Activated naive CD4-positive, alpha-beta T cell treated with anti-CD3 and anti-CD28 coated beads, Interleukin-2, amount 50 U/mL, for 72 hours (primary cell): ENCODE measurements at regions not wholly inside any gene's neighbourhood (a gene's known extent, or its start where the extent isn't known, plus 50 kb on each side); places are given as distances from the start of the nearest gene placed in this dataset.

Experiments used
- ATAC-seq, 2 donors: fragments of 150-1000 bp; cut with Tn5 transposase; 2 replicates each; pipeline ENCODE4 v1.10.0; 2021; ENCODE audit warnings: mild to moderate bottlenecking in 2 of 2, moderate library complexity in 2 of 2
- DNase-seq, 2 donors: peaks; one replicate each; pipeline ENCODE4 v3.0.0; 2021 to 2022; ENCODE audit warnings: low spot score in 2 of 2
- H3K27ac Mint-ChIP-seq, 2 donors: one replicate each; pipeline ENCODE4 v1.8.0; 2022; ENCODE audit warnings: mild to moderate bottlenecking in 2 of 2, mixed read lengths in 2 of 2
- H3K36me3 Mint-ChIP-seq, 2 donors: one replicate each; pipeline ENCODE4 v1.8.0; 2022; ENCODE audit warnings: mixed read lengths in 2 of 2
- H3K9me3 Mint-ChIP-seq, 2 donors: one replicate each; pipeline ENCODE4 v1.8.0; 2022; ENCODE audit warnings: mixed read lengths in 2 of 2

DNA sequence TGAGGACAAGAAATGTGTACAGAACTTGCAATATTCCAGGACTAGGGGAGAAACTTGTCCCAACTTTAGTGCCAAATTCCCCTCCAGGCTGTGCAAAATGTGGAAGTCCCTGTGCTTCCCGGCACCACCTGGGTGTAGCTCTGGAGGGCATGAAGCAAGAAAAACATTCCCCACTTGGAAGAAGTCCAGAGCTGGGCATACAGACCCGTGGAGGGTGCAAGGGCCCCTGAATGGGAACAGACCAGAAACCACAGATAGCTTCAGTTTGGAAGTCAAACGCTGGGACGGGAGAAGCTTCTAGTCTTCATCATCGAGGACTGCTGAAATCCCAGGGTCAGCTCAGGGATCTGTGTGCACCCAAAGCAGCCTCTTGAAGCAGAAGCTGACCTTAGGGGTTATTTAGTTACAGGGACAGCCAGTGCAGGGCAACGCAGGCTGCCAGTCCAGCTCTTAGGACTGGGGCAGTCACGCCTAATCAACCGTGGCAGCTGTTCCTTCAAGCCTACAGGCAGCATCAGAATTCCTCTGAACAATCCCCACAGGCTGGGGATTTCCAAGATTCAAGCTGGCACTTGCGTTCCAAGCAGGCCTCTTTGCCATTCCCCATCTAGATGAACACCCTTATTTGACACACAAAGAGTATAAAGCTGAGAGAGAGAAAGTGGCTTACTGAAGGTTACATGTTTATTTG is 269.4 kb downstream of the LOXHD1 start:
- DNase-seq (no peak), ATAC-seq (no peak)
- no peaks in the 10 kb centered on the region for H3K9me3 Mint-ChIP-seq
- no peak overlapping the region for H3K27ac Mint-ChIP-seq
- no peaks in the 10 kb centered on the region for H3K36me3 Mint-ChIP-seq

DNA sequence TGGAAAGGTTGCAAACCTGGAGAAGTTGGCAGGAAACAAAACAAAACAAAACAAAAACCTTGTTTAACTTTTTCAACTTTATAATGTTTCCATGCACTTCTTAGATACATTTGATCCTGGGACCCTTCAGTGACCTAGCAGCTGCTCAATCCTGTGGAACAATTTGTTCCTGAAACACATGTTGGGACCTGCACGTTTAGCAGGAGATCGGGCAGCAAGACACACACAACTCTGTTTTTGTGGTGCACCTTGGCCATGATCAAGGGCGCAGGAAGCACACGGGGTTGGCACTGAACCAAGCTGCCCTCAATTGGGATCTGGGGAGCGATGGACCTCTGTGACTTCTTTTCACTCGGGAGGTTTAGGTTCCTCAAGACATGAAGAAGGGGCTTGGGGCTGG is 268.7 kb downstream of the LOXHD1 start:
- Mint-ChIP-seq H3K9me3 (no peaks in the 10 kb centered on the region), H3K36me3 (no peaks in the 10 kb centered on the region), H3K27ac (no peak overlapping the region)
- DNase-seq (no peak), ATAC-seq (no peak)

DNA sequence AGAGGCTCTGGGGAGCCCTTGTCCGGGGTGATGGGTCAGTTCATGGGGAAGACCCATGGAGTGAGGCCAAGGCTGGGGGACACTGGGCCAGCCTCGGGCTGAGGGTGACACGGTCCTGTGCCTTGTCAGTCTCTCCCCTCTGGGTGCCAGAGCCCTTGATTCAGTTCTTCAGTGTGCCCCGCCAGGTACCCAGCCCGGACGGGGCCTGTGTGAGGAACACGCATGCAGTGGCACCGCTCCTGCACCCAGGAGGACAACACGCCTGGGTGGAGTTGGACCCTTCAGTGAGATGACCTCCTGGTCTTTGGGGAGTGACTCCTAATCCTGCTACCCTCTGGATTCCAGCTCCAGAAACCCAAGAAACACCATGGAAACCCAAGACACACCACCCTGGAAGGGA is 264.4 kb downstream of the LOXHD1 start:
- H3K9me3 Mint-ChIP-seq = no peaks in the 10 kb centered on the region
- no peaks in the 10 kb centered on the region for H3K36me3 Mint-ChIP-seq
- peak overlapping the region in 1 of 2 donors; percentile 47 for H3K27ac Mint-ChIP-seq
- ATAC-seq (no peak), DNase-seq (no peak)

DNA sequence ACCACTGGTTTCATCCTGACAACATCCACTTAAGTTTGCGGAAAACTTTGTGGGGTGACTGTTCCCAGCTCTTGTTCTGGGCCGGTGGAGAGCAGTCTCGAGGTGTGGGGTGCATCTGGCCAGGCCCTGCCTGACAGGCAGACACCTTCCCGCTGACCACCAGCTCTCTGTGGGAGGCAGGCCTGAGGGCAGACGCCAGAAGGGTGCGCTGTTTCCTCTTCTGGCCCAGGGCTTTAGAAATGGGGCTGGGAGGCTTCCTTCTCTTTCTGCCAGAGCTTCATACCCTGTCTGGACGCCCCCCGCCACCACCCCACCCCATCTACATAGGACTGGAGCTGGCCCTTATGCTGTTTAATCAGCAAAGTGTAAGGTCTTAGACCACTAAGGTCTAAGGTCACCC is 263.8 kb downstream of the LOXHD1 start:
- Mint-ChIP-seq H3K27ac (no peak overlapping the region), H3K9me3 (no peaks in the 10 kb centered on the region), H3K36me3 (no peaks in the 10 kb centered on the region)
- ATAC-seq = no peak
- no peak for DNase-seq

DNA sequence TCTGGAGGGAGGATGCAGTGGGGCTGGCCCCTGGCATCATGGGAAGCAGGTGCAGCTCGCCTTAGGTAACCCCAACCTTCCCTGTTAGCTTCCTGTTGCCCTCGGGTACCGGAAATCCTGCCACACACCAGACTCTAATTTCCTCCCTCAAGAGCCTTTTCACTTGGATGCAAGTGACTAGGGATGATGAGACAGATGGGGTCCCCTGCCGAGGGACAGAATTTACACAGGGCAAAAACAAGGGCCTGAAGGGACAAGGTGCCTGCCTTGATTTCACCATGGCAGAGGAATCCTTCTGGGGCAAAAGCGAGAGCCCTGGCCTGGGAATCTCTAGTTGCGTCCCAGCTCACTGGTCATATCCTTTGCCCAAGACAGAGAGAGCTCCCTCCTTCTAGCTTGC is 263.1 kb downstream of the LOXHD1 start:
- ATAC-seq (no peak), DNase-seq (no peak)
- Mint-ChIP-seq H3K9me3 (no peaks in the 10 kb centered on the region), H3K27ac (no peak overlapping the region), H3K36me3 (no peaks in the 10 kb centered on the region)

DNA sequence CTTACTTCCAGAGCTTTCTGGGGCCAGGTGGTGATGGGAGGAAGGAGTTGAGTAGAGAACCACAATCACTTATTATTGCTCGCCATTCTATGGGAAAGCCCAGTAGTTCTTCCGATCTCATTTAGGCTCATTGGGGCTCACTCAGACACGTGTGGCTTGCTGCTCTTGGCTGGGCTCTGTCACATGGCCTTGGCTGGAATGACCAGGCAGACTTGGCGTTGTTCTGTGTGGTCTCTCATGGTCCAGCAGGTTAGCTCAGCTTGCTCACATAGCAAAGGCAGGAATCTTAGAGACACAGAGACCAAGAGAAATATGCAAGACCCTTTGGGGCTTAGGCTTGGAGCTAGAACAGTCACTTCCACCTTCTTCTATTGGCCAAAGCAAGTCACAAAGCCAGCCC is 261.2 kb downstream of the LOXHD1 start:
- Mint-ChIP-seq H3K36me3 (no peaks in the 10 kb centered on the region), H3K9me3 (no peaks in the 10 kb centered on the region), H3K27ac (no peak overlapping the region)
- no peak for DNase-seq
- ATAC-seq = no peak

DNA sequence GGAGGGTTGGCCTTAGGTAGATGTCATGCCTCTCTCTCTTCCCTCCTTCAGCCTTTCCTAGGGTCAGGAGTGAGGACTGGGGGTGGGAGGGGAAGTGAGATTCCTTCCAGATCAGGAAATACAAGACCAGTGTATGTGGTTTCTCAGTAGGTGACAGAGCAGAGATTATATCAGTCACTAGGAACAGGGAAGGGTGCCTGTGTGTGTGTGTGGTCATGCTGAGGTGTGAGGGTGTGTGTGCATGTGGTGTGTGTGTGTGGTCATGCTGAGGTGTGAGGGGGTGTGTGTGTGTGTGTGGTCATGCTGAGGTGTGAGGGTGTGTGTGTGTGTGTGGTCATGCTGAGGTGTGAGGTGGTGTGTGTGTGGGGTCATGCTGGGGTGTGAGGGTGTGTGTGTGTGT is 259.8 kb downstream of the LOXHD1 start:
- DNase-seq (no peak), ATAC-seq (no peak)
- no peak overlapping the region for H3K27ac Mint-ChIP-seq
- no peaks in the 10 kb centered on the region for H3K9me3 Mint-ChIP-seq
- no peaks in the 10 kb centered on the region for H3K36me3 Mint-ChIP-seq

DNA sequence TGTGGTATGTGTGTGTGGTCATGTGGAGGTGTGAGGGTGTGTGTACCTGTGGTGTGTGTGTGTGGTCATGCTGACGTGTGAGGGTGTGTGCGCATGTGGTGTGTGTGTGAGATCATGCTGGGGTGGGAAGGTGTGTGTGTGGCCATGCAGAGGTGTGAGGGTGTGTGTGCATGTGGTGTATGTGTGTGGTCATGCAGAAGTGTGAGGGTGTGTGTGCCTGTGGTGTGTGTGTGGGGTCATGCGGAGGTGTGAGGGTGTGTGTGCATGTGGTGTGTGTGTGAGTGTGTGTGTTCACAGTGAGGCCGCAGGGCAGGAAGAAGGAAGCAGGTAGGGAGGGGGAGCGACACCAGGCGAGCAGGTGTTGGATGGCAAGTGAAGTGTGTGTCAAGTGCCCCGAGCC is 259.0 kb downstream of the LOXHD1 start:
- no peaks in the 10 kb centered on the region for H3K36me3 Mint-ChIP-seq
- no peak for ATAC-seq
- H3K9me3 Mint-ChIP-seq = no peaks in the 10 kb centered on the region
- no peak overlapping the region for H3K27ac Mint-ChIP-seq
- no peak for DNase-seq

DNA sequence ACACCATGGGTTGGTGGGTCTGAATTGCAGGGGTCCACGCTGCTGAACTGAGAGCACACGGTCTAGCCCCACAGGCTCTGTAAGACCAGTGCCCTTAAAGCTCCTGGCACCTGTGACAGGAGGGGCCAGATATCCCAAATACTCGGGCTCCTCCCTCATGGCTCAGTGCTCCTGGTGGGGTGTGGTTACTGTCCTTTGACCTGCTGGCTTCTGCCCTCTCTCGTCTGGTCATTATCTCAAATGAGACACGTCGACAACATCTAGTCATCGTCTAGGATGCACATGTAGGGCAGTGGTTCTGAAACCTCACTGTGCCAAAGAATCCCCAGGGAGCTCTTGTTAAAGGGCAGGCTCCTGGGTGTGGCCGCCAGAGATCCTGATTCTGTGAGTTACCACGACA is 258.4 kb downstream of the LOXHD1 start:
- ATAC-seq (no peak), DNase-seq (no peak)
- Mint-ChIP-seq H3K27ac (no peak overlapping the region), H3K9me3 (no peaks in the 10 kb centered on the region), H3K36me3 (no peaks in the 10 kb centered on the region)

DNA sequence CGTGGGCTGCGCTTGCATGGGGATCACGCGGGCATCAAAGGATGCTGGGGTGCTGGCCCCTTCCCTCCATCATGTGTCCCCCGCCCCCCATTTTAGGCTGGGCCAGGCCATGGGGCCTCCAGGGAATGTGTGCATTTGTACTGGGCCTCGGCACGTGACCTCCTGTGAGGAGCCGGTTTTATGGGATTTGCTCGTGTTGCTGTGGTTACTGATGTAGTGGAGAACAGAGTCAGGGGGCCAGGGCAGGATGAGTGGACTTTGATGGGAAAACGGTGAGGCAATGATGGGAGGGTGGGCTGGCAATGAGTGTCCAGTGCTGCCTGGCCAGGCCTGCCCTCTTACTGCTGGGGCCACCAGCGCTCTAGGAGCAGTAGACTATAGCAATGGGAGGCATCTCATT is 257.7 kb downstream of the LOXHD1 start:
- no peak for ATAC-seq
- peak overlapping the region in 1 of 2 donors; percentile 18 for H3K27ac Mint-ChIP-seq

DNA sequence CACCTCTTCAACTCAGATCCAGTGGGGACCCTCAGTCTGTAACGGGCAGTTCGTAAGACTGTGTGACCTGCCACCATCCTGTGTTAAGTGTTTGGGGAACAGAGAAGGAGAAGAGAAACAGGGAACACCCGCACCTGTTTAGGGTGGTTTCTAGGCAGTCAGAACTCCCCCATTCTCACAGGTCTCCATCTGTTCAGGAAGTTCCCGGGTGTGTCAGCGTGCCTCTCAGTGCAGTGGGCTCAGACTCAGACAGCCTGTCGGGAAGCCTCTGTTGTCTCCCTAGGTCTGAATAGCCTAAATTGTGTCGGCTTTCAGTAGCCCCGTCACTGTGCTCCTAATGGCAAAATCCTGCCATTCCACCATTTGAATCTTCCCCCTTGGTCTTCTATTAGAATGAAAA is 256.6 kb downstream of the LOXHD1 start:
- DNase-seq (no peak), ATAC-seq (no peak)
- no peak overlapping the region for H3K27ac Mint-ChIP-seq
- no peaks in the 10 kb centered on the region for H3K36me3 Mint-ChIP-seq
- no peaks in the 10 kb centered on the region for H3K9me3 Mint-ChIP-seq

More for the DNA sequence above, 257.7 kb downstream of the LOXHD1 start:
- Mint-ChIP-seq H3K9me3 (no peaks in the 10 kb centered on the region), H3K36me3 (no peaks in the 10 kb centered on the region)
- DNase-seq = no peak

DNA sequence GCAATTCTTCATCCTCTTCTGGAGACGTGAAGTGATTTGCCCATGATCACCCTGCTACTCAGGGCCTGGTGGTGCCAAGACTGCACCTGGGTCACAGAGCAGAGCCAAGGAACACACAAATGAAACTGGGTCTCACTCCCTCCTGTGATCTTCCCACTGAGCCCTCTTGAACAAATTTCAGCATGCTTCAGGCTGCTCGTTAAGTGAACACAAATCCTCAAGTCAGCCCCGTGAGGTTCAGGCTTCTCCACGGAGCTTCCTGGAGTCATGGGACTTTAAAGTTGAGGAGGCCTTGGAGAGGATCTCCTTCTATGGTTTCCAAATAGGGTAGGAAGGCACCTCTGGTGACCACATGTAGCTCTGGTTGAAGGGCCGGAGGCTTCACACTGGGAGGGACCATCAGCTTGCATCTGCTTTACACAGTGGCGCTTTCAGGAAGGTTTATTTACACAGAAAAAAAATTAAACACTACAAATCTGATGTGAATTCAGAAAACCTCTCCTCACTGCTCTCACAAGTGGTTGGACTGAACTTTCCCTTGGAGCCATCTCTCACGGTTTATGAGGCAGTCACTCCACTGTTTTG is 255.4 kb downstream of the LOXHD1 start:
- H3K9me3 Mint-ChIP-seq = no peaks in the 10 kb centered on the region
- H3K27ac Mint-ChIP-seq = no peak overlapping the region
- no peaks in the 10 kb centered on the region for H3K36me3 Mint-ChIP-seq
- no peak for DNase-seq
- no peak for ATAC-seq

DNA sequence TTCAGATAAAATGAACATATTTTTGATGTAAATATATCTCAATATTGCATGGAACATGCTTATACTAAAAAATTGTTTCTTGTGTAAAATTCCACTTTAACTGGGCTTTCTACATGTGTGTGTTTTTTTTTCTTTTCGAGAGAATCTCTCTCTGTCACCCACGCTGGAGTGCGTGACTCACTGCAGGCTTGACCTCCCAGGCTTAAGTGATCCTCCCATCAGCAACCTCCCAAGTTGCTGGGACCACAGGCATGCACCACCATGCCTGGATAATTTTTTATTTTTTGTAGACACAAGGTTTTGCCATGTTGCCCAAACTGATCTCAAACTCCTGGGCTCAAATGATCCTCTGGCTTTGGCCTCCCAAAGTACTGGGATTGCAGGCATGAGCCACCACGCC is 254.6 kb downstream of the LOXHD1 start:
- ATAC-seq (no peak), DNase-seq (no peak)
- Mint-ChIP-seq H3K27ac (no peak overlapping the region), H3K36me3 (no peaks in the 10 kb centered on the region), H3K9me3 (no peaks in the 10 kb centered on the region)

DNA sequence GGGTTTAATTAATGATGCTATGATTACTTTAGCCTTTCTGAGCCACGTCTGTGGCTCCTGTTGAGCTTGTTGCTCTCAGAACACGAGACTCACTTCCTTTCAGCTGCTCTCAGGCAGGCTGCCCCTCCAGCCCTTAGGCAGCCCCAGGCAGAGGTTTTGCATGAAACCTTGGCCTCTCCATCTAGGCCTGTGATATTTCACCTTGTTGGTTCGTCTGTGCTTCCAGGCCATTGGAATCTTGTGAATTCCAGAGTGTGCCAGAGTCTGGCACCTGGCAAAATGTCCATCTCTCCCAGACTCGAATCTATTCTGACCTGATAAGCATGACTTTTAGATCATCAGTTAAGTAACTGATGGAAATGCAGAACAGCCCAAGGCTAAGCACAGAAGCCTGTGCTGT is 254.1 kb downstream of the LOXHD1 start:
- Mint-ChIP-seq H3K27ac (no peak overlapping the region), H3K9me3 (no peaks in the 10 kb centered on the region), H3K36me3 (no peaks in the 10 kb centered on the region)
- ATAC-seq = no peak
- no peak for DNase-seq

DNA sequence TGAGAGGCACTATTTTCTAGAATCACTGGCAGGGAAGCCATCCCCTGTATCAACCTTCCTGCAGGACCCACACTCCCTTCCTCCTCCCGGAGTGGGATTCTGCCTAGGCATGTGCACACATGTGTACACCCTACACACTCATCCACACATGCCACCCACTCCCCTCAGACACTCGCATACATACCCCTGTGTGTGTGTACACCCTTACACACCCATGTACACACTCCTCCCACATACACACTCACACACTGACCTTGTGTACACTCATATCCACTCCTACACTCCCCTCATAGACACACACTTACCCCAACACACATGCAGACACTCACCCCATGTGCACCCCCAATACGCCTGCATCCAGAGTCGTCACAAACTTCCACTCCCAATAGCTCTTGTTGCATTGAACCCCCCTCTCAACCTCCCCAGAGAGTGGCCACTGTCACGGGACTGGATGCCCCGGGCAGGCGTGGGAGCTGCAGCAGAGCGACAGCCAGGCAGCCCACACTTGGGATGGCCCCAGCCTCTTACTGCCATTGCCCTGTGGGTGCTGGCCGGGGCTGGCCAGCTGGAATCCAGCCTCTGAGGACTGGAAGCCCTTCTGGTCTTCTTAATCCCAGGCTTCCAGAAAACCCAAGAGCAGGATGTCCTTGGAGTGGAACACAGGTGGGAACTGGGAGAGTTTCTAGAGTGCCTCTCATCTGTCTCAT is 251.0 kb downstream of the LOXHD1 start:
- no peaks in the 10 kb centered on the region for H3K36me3 Mint-ChIP-seq
- ATAC-seq = no peak
- no peak for DNase-seq
- H3K9me3 Mint-ChIP-seq = no peaks in the 10 kb centered on the region
- peak overlapping the region in 1 of 2 donors; percentile 10 for H3K27ac Mint-ChIP-seq

DNA sequence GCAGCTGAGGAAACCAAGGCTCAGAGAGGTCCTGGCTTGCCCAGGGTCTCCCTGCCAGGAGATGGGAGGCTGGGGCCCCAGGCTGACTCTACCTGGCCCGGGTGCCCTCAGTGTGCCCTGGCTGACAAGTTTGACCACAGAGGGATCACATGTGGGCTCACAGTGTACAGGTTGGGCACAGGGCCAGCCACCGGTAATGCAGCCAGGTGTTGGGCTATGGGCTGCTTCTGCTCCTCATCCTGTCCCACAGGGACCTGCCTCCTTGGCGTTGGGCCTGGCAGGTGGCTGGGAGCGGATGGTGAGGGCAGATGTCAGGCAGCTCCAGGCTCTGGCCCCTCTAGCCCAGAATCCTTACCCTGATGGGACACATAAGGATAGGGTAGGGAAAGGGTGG is 250.5 kb downstream of the LOXHD1 start:
- Mint-ChIP-seq H3K27ac (no peak overlapping the region), H3K36me3 (no peaks in the 10 kb centered on the region), H3K9me3 (no peaks in the 10 kb centered on the region)
- DNase-seq (no peak), ATAC-seq (no peak)

DNA sequence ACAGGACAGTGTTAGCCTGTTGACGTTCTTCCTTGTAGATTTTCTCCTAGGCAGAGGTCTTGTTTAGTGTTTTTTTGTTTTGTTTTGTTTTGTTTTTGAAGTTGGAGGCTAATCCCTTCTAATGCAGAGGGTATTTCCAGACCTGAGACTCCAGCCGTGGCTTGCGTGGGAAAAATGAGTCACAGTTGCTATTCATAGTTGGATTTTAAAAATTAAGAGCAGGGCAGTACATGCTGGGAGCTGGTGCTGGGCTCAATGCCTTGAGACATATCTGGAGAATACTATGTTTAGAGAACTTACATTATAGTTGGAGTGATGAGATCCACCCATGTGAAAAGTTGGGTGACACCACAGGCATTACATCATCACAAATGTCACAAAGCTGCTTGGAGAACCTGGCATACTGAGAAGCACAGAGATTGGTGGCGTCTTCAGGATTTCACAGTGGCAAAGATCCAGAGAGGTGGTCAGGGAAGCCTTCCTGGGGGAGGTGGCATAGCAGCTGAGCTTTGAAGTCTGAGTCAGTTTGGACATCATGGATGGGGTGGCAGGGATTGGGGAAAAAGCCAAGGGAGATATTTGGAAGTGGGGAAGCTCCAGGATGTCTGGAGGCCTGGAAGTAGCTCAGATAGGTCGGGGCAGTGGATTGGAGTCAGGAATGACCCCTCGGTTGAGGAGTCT is 249.4 kb downstream of the LOXHD1 start:
- ATAC-seq (no peak), DNase-seq (no peak)
- H3K9me3 Mint-ChIP-seq = no peaks in the 10 kb centered on the region
- no peaks in the 10 kb centered on the region for H3K36me3 Mint-ChIP-seq
- H3K27ac Mint-ChIP-seq = peak overlapping the region; percentile 1 to 10
